Esophagus muscularis mucosa (tissue), 3 donors: ENCODE measurements at regions not wholly inside any gene's neighbourhood (a gene's known extent, or its start where the extent isn't known, plus 50 kb on each side); places are given as distances from the start of the nearest gene placed in this dataset.

Source experiments
- POLR2A ChIP-seq: fragments of 450-650 bp; IDR thresholded peaks from one replicate; pipeline ENCODE4 v1.6.1; 2017; ENCODE audit warnings: antibody characterized with exemption, moderate library complexity, mild to moderate bottlenecking, low read depth
- TF ChIP-seq, protein P1 (sequence below), 3 experiments: fragments of 200-600 bp in 2 of 3; fragments of 450-650 bp in 1 of 3; sonication (generic) in 2 of 3; IDR thresholded peaks; one replicate each; pipeline ENCODE4 v1.5.1; 2017 to 2019; ENCODE audit warnings: antibody characterized with exemption in 3 of 3, mild to moderate bottlenecking in 2 of 3, moderate library complexity in 1 of 3

GRCh38 chr6:9961646-9962045 is 453.2 kb downstream of the TFAP2A start:
- no peak for TF ChIP-seq POLR2A
- TF ChIP-seq, protein P1, sequence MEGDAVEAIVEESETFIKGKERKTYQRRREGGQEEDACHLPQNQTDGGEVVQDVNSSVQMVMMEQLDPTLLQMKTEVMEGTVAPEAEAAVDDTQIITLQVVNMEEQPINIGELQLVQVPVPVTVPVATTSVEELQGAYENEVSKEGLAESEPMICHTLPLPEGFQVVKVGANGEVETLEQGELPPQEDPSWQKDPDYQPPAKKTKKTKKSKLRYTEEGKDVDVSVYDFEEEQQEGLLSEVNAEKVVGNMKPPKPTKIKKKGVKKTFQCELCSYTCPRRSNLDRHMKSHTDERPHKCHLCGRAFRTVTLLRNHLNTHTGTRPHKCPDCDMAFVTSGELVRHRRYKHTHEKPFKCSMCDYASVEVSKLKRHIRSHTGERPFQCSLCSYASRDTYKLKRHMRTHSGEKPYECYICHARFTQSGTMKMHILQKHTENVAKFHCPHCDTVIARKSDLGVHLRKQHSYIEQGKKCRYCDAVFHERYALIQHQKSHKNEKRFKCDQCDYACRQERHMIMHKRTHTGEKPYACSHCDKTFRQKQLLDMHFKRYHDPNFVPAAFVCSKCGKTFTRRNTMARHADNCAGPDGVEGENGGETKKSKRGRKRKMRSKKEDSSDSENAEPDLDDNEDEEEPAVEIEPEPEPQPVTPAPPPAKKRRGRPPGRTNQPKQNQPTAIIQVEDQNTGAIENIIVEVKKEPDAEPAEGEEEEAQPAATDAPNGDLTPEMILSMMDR (IDR thresholded peaks at IDR 0.05): no peak
